ENCODE measurements at regions not wholly inside any gene's neighbourhood (a gene's known extent, or its start where the extent isn't known, plus 50 kb on each side); places are given as distances from the start of the nearest gene placed in this dataset.

GRCh38 chr14:49467091-49467490 lies 119.1 kb downstream of the RPS29 start:
- TF ChIP-seq MYC (IDR thresholded peaks at IDR 0.05; ENCODE audit: low read depth, low read length) (no peak), CTCF (IDR thresholded peaks at IDR 0.05; ENCODE audit: low read depth, low read length) (no peak), MAX (IDR thresholded peaks at IDR 0.05; ENCODE audit: low read depth, low read length) (no peak)
